Mesenchymal stem cell (in vitro differentiated cells and primary cell): ENCODE measurements at regions not wholly inside any gene's neighbourhood (a gene's known extent, or its start where the extent isn't known, plus 50 kb on each side); places are given as distances from the start of the nearest gene placed in this dataset.

Source experiments
- DNase-seq: peaks from one replicate; pipeline ENCODE4 v3.0.0-alpha.2; 2013
- H2AFZ ChIP-seq: one replicate; pipeline ENCODE4 v1.6.1; 2013; ENCODE audit warnings: low read depth, mild to moderate bottlenecking, control low read depth, inconsistent platforms, low read length, moderate library complexity
- H2AK5ac ChIP-seq: 2 replicates; pipeline ENCODE4 v1.6.1; 2013; ENCODE audit warnings: low read length, moderate library complexity, mild to moderate bottlenecking, inconsistent platforms; ENCODE audit not compliant: severe bottlenecking
- H2BK120ac ChIP-seq: one replicate; pipeline ENCODE4 v1.6.1; 2013; ENCODE audit warnings: low read depth, mild to moderate bottlenecking, inconsistent platforms, low read length, moderate library complexity
- H2BK12ac ChIP-seq, 2 experiments: one replicate each; pipeline ENCODE4 v1.6.1; 2013; ENCODE audit warnings: inconsistent platforms in 2 of 2, low read length in 2 of 2, mild to moderate bottlenecking in 2 of 2, moderate library complexity in 2 of 2, control low read depth in 1 of 2
- H2BK15ac ChIP-seq: one replicate; pipeline ENCODE4 v1.6.1; 2013; ENCODE audit warnings: mild to moderate bottlenecking, low read depth, inconsistent platforms; ENCODE audit not compliant: poor library complexity, severe bottlenecking
- H2BK5ac ChIP-seq: 2 replicates; pipeline ENCODE4 v1.6.1; 2013; ENCODE audit warnings: low read depth, mild to moderate bottlenecking, low read length, control low read depth, inconsistent platforms; ENCODE audit not compliant: poor library complexity, severe bottlenecking
- H3K14ac ChIP-seq, 2 experiments: one replicate each; pipeline ENCODE4 v1.6.1; 2013; ENCODE audit warnings: inconsistent platforms in 2 of 2, low read length in 2 of 2, control low read depth in 1 of 2, mild to moderate bottlenecking in 1 of 2, moderate library complexity in 1 of 2
- H3K18ac ChIP-seq, 2 experiments: one replicate each; pipeline ENCODE4 v1.6.1; 2013; ENCODE audit warnings: inconsistent platforms in 2 of 2, low read length in 2 of 2, control low read depth in 1 of 2, low read depth in 1 of 2, mild to moderate bottlenecking in 1 of 2
- H3K23ac ChIP-seq, 2 experiments: one replicate each; pipeline ENCODE4 v1.6.1; 2013; ENCODE audit warnings: inconsistent platforms in 2 of 2, low read length in 2 of 2, mild to moderate bottlenecking in 2 of 2, moderate library complexity in 2 of 2, control low read depth in 1 of 2
- H3K27ac ChIP-seq: 2 replicates; pipeline ENCODE4 v1.5.1; 2013; ENCODE audit warnings: mild to moderate bottlenecking, moderate library complexity, low read length, control low read depth, inconsistent platforms; ENCODE audit not compliant: poor library complexity, severe bottlenecking
- H3K27me3 ChIP-seq, 2 experiments: 2 replicates each; pipeline versions ENCODE4 v1.6.1 to v1.7.0; 2013; ENCODE audit warnings: low read length in 2 of 2, mild to moderate bottlenecking in 2 of 2, moderate library complexity in 2 of 2, control low read depth in 1 of 2, inconsistent platforms in 1 of 2; ENCODE audit not compliant: control insufficient read depth in 1 of 2, insufficient read depth in 1 of 2
- H3K36me3 ChIP-seq, 2 experiments: 2 replicates each; pipeline versions ENCODE4 v1.6.1 to v1.7.0; 2013; ENCODE audit warnings: low read length in 2 of 2, control low read depth in 1 of 2, inconsistent platforms in 1 of 2, low read depth in 1 of 2, mild to moderate bottlenecking in 1 of 2; ENCODE audit not compliant: insufficient read depth in 2 of 2, control insufficient read depth in 1 of 2
- H3K4ac ChIP-seq, 2 experiments: one replicate each; pipeline ENCODE4 v1.6.1; 2013; ENCODE audit warnings: inconsistent platforms in 2 of 2, low read length in 2 of 2, mild to moderate bottlenecking in 2 of 2, moderate library complexity in 2 of 2, control low read depth in 1 of 2, low read depth in 1 of 2
- H3K4me1 ChIP-seq: 2 replicates; pipeline ENCODE4 v1.6.1; 2013; ENCODE audit warnings: low read depth, low read length, control low read depth; ENCODE audit not compliant: control insufficient read depth, insufficient read depth
- H3K4me2 ChIP-seq: 2 replicates; pipeline ENCODE4 v1.6.1; 2013; ENCODE audit warnings: low read length, mild to moderate bottlenecking, inconsistent platforms; ENCODE audit not compliant: poor library complexity, severe bottlenecking
- H3K4me3 ChIP-seq, 2 experiments: 2 replicates each; pipeline versions ENCODE4 v1.5.1 to v1.7.0; 2013; ENCODE audit warnings: low read length in 2 of 2, mild to moderate bottlenecking in 2 of 2, control low read depth in 1 of 2, low read depth in 1 of 2; ENCODE audit not compliant: insufficient read depth in 1 of 2
- H3K79me1 ChIP-seq: replicated peaks from 2 replicates; pipeline ENCODE4 v1.6.1; 2013; ENCODE audit warnings: mild to moderate bottlenecking, control low read depth, low read length, inconsistent platforms; ENCODE audit not compliant: poor library complexity, severe bottlenecking
- H3K9ac ChIP-seq: 2 replicates; pipeline ENCODE4 v1.7.0; 2013; ENCODE audit warnings: mild to moderate bottlenecking, low read length, moderate library complexity
- H3K9me3 ChIP-seq: 2 replicates; pipeline ENCODE4 v1.7.0; 2013; ENCODE audit warnings: mild to moderate bottlenecking, low read length; ENCODE audit not compliant: control insufficient read depth
- H4K8ac ChIP-seq: one replicate; pipeline ENCODE4 v1.6.1; 2013; ENCODE audit warnings: inconsistent platforms, mild to moderate bottlenecking, low read length, moderate library complexity
- H4K91ac ChIP-seq: one replicate; pipeline ENCODE4 v1.6.1; 2013; ENCODE audit warnings: mild to moderate bottlenecking, low read length, inconsistent platforms
- WGBS: methylation state at CpG from one replicate; pipeline ENCODE4 v1.1.7; 2013; ENCODE audit warnings: mixed read lengths; 5-methylcytosine and 5-hydroxymethylcytosine counted together

DNA sequence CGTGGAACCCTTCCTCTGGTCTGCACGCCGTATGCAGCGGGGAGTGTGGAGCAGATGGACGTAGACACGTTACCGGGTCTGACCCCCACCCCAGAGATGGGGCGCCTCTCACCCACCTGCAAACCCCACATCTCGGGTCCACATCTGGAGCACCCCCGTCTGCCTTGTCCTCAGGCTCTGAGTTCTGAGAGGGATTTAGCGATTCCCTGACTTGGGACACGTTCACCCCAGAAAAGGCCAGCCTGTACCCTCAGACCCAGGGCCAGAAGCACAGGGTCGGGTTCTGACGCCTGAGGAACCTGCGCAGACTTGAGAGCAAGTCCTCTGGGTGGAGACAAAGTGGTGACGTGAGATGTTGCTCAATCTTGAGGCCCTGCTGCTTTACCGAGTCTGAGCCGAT lies 1138.5 kb downstream of the BRD1 start:
- no peak overlapping the region for H3K27ac ChIP-seq
- H3K4ac ChIP-seq, result no peak overlapping the region
- no peak overlapping the region for H3K18ac ChIP-seq
- no peak overlapping the region for H2BK15ac ChIP-seq
- H3K23ac ChIP-seq, result no peak overlapping the region
- H4K8ac ChIP-seq, result no peak overlapping the region
- no peak overlapping the region for H3K4me2 ChIP-seq
- DNase-seq, result no peak
- H3K4me1 ChIP-seq, result no peaks in the 10 kb centered on the region
- no peak overlapping the region for H2AFZ ChIP-seq
- H2BK5ac ChIP-seq, result no peak overlapping the region
- WGBS, result 82% methylated on average over 18 of the region's 18 CpGs
- H2BK120ac ChIP-seq, result no peak overlapping the region
- no peaks in the 10 kb centered on the region for H3K79me1 ChIP-seq
- H3K27me3 ChIP-seq, result no peaks in the 10 kb centered on the region
- H3K9ac ChIP-seq, result no peak overlapping the region
- no peaks in the 10 kb centered on the region for H3K36me3 ChIP-seq
- H2BK12ac ChIP-seq, result no peak overlapping the region
- H2AK5ac ChIP-seq, result no peak overlapping the region
- no peak overlapping the region for H3K14ac ChIP-seq
- no peaks in the 10 kb centered on the region for H3K9me3 ChIP-seq
- H4K91ac ChIP-seq, result no peak overlapping the region
- no peak overlapping the region for H3K4me3 ChIP-seq

DNA sequence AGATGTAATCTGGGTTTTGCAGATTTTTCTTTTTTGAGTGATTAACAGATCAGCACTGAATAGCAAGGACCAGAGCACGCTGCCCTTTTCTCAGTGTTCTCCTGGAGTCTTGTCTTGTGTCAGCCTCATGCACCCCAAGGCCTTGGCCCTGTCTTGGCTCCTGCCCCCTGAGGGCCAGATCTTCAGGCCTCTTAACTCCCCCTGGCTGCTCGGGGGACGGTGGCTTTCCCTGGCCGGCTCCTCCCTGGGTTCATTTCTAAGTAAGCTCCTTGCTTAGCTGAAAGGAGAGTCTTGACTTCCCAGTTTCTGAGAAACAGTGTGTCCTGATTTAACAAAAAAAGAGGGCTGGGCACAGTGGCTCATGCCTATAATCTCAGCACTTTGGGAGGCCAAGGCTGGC lies 1139.3 kb downstream of the BRD1 start:
- H3K18ac ChIP-seq, result no peak overlapping the region
- H3K9me3 ChIP-seq, result no peaks in the 10 kb centered on the region
- no peak overlapping the region for H2BK12ac ChIP-seq
- H3K4me1 ChIP-seq, result no peaks in the 10 kb centered on the region
- H3K27ac ChIP-seq, result no peak overlapping the region
- no peak overlapping the region for H2BK120ac ChIP-seq
- no peak overlapping the region for H3K9ac ChIP-seq
- H3K79me1 ChIP-seq, result no peaks in the 10 kb centered on the region
- no peak overlapping the region for H3K14ac ChIP-seq
- DNase-seq, result no peak
- no peak overlapping the region for H3K4ac ChIP-seq
- H2BK5ac ChIP-seq, result no peak overlapping the region
- no peaks in the 10 kb centered on the region for H3K36me3 ChIP-seq
- H3K27me3 ChIP-seq, result no peaks in the 10 kb centered on the region
- H3K23ac ChIP-seq, result no peak overlapping the region
- WGBS, result 87% methylated on average over 4 of the region's 4 CpGs
- no peak overlapping the region for H3K4me3 ChIP-seq
- no peak overlapping the region for H4K91ac ChIP-seq
- H2BK15ac ChIP-seq, result no peak overlapping the region
- no peak overlapping the region for H3K4me2 ChIP-seq
- no peak overlapping the region for H2AFZ ChIP-seq
- no peak overlapping the region for H4K8ac ChIP-seq
- H2AK5ac ChIP-seq, result no peak overlapping the region

DNA sequence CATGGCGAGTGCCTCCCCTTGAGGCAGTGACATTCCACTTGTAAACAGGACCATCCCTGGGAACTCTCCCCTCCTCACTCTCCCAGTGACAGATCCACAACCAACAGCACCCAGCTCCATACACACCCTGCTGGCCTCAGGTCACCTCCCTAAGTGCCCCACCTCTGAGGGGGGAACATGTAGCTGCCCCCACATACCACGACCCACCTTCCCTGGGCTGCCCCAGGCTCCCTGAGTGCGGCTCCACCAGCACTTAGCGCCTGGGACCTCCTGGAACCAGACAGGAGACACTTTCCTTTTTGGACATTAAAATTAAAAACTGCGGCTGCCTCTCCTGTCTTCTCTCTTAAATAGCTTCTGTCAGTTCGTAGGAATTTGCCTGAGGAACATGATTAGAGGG lies 1140.1 kb downstream of the BRD1 start:
- Histone ChIP-seq H3K14ac (no peak overlapping the region), H3K23ac (no peak overlapping the region)

DNA sequence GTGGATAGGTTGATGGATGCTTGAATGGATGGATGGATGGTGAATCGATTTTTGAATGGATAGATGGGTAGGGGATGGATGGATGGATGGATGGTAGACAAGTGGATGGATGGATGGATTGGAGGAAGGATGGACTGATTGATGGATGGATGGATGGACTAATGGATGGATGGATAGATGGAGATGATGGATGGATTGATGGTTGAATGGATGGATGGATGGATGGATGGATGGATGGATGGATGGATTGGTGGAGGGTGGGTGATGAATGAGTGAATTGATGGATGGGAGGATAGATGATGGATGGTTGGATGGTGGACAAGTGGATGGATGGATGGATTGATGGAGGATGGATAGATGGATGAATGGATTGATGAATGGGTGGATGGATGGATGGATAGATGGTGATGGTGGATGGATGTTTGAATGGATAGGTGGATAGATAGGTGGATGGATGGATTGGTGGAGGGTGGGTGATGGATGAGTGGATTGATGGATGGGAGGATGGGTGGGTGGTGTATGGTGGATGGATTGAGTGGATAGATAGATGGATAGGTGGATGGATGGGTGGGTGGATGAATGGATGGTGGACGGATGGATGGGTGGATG lies 1140.9 kb downstream of the BRD1 start:
- Histone ChIP-seq H4K91ac (no peak overlapping the region), H3K4me3 (no peak overlapping the region), H3K9me3 (no peaks in the 10 kb centered on the region), H3K27me3 (no peaks in the 10 kb centered on the region), H3K79me1 (no peaks in the 10 kb centered on the region), H3K4me2 (no peak overlapping the region), H3K27ac (no peak overlapping the region), H2BK12ac (no peak overlapping the region), H3K9ac (no peak overlapping the region), H2AFZ (no peak overlapping the region), H2BK120ac (no peak overlapping the region), H2AK5ac (no peak overlapping the region), H3K14ac (no peak overlapping the region), H3K18ac (no peak overlapping the region), H3K4ac (no peak overlapping the region), H3K4me1 (no peaks in the 10 kb centered on the region), H4K8ac (no peak overlapping the region), H2BK15ac (no peak overlapping the region), H3K23ac (no peak overlapping the region), H2BK5ac (no peak overlapping the region), H3K36me3 (no peaks in the 10 kb centered on the region)
- DNase-seq, result no peak
- 59% methylated on average over 2 of the region's 2 CpGs for WGBS

More for the DNA sequence above, 1140.1 kb downstream of the BRD1 start:
- H2AK5ac ChIP-seq, result no peak overlapping the region
- H4K91ac ChIP-seq, result no peak overlapping the region
- H2BK15ac ChIP-seq, result no peak overlapping the region
- H3K4me1 ChIP-seq, result no peaks in the 10 kb centered on the region
- H3K79me1 ChIP-seq, result no peaks in the 10 kb centered on the region
- H3K27me3 ChIP-seq, result no peaks in the 10 kb centered on the region
- no peak overlapping the region for H3K4ac ChIP-seq
- no peaks in the 10 kb centered on the region for H3K9me3 ChIP-seq
- WGBS, result 79% methylated on average over 4 of the region's 6 CpGs
- H3K27ac ChIP-seq, result no peak overlapping the region
- no peak overlapping the region for H2BK12ac ChIP-seq
- no peak overlapping the region for H3K18ac ChIP-seq
- no peak overlapping the region for H2AFZ ChIP-seq
- no peak overlapping the region for H3K4me3 ChIP-seq
- H3K36me3 ChIP-seq, result no peaks in the 10 kb centered on the region
- no peak overlapping the region for H3K9ac ChIP-seq
- no peak for DNase-seq
- no peak overlapping the region for H2BK120ac ChIP-seq
- no peak overlapping the region for H4K8ac ChIP-seq
- H2BK5ac ChIP-seq, result no peak overlapping the region
- no peak overlapping the region for H3K4me2 ChIP-seq
